GM18907 (cell line): ENCODE measurements at regions not wholly inside any gene's neighbourhood (a gene's known extent, or its start where the extent isn't known, plus 50 kb on each side); places are given as distances from the start of the nearest gene placed in this dataset.

Experiments
- ATAC-seq: cut with Tn5 transposase; IDR thresholded peaks from one replicate; pipeline ENCODE4 v1.9.1; 2021; ENCODE audit warnings: mild to moderate bottlenecking, moderate library complexity; ENCODE audit not compliant: unreplicated experiment

- ATAC-seq: no peak
Observed at GRCh38 chr6:2469428-2469827, 224.0 kb upstream of the GMDS start.

DNA sequence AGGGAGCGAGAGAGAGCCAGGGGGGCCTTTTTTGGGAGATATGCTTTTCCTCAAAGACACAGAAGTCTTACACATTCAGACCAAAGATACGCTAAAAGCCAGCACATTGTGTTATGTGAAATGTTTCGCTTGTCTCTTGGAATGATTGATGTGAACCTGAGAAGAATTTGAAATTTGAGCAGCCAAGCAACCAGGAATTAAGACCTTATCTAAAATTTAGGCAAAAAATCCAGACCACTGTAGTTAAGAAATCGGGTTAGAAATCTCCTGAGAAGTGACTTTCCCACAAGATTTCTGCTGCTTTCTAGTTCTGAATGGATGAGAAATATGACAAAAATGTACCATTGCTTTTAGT, 223.2 kb upstream of the GMDS start:
- no peak for ATAC-seq

- ATAC-seq: no peak
Observed at GRCh38 chr6:2467929-2468600, 222.7 kb upstream of the GMDS start.

DNA sequence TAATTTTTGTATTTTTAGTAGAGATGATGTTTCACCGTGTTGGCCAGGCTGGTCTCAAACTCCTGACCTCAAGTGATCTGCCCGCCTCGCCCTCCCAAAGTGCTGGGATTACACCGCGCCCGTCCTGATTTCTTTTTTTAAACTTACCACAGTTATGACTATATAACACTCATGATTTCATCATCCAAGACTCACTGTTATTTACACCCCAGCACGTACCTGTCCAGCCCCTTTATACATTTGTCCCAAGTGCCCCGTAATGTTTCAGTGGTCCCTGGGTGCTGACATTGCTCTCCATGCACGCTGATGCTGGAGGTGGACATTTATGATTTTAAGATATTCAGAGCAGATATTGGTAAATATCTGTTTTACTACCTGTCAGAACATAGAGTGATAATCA, 219.9 kb upstream of the GMDS start:
- no peak for ATAC-seq

DNA sequence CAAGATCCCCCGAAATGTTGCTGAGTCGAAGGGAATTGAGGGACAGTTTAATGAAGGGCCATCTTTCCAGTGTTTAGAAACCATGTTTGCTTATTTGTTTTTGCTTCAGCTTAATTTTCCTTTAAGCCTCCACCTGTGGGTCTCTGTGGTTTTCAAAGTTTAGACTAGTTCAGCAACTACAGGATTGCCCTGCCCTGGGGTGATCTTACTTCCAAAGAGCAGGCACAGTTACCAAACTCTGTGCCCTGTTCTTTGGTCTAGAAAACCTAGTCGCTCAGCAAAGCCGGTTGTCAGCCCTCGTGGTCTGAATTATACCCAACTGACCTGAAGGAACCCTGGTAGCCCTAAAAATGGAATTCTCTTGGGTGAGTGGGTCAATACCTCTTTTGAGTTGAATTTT, 219.2 kb upstream of the GMDS start:
- no peak for ATAC-seq

DNA sequence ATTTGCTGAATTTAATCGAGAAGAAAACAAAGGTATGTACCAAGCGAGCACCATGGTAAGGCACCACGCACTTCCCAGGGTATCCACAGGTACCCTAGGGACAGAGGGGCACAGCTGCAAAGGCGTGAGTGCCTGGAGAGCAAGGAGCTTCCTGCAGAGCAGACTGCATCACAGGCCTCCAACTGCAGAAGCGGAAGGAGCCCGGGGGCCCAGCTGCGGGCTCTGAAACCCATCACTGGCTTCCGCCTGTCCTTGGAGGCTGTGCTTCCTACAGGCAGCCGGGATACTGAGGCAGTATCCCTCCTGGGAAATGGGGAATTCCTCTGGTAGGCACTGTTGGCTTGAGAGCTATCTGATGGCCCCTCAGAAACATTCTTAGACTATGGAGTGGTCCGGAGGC, 217.4 kb upstream of the GMDS start:
- no peak for ATAC-seq

DNA sequence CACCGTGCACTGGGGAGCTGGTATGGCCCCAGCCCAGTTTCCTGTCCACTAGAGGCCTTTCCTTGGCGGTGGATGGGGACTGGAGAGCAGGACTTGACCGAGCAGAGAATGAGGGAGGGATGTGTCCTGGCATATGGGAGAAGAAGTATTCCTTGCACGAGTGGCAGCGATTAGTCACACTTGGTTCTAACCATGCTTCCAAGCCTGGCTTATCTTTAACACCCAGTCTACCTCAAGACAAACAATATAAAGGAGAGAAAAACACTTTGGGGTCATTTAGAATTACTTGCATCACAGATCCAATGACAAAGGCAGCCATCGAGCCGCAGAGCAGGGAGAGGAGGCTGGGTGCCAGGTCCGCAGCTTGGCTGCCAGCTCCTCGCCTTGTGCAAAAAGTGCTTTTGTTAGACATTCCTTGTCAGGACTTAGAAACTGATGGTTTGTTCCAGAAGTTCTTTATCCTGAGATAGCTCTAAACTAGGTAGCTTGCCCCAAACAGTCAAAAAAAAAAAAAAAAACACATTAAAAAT, 214.9 kb upstream of the GMDS start:
- ATAC-seq: no peak

GRCh38 chr6:2454180-2454579, 208.8 kb upstream of the GMDS start:
- no peak for ATAC-seq

- no peak for ATAC-seq
Observed at GRCh38 chr6:2450546-2450945, 205.1 kb upstream of the GMDS start.

GRCh38 chr6:2449572-2449940, 204.2 kb upstream of the GMDS start:
- no peak for ATAC-seq

DNA sequence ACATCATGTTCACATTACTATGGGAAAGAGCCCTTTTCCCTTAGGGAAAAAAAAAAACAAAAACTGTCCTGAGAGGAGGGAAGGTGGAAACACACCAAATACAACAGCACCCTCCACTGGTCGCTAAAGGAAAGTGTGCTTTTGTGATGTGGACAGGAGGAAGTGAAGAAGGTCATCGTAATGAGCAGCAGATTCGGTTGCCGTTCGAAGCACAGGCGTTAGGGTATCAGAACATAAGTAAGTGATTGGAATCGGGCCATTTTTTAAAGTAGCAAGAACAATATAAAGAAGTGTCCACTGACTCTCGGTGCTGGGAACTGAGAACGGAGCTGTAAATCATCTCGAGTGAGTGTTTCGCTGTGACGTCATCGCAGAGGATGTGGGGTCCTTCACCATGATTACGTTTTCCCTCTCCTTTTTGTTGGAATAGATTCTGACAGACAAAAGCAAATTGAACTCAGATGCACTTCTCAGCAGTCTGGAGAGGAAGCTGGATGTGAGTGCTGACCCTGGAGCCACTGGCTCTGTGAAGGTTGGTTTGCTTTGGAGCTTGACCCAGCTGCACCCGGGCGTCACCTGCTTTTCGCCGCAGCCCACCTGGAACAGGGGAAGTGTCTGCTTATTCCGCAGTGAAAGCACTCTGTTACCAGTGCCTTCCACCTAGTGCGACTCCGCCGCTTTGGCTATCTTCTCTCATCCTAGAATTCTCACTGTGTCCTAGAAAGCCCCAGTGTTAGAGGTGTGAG, 203.6 kb upstream of the GMDS start:
- no peak for ATAC-seq

DNA sequence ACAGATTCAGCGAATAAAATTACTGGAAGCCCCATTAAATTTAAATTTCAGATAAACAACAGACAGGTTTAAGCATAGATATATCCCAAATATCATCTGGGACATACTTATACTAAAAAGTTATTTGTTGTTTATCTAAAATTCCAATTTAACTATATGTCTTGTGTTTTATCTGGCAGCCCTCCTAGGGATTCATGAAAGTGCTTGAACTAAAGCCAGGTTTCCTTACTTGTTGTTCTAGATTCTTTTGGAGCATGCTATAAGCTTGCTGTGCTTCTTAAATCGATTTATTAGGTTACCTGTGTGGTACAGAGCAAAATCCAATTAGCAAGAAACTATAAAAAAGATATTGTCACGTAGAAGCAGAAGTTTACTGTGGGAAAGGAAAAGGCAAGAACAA, 202.5 kb upstream of the GMDS start:
- ATAC-seq: no peak

DNA sequence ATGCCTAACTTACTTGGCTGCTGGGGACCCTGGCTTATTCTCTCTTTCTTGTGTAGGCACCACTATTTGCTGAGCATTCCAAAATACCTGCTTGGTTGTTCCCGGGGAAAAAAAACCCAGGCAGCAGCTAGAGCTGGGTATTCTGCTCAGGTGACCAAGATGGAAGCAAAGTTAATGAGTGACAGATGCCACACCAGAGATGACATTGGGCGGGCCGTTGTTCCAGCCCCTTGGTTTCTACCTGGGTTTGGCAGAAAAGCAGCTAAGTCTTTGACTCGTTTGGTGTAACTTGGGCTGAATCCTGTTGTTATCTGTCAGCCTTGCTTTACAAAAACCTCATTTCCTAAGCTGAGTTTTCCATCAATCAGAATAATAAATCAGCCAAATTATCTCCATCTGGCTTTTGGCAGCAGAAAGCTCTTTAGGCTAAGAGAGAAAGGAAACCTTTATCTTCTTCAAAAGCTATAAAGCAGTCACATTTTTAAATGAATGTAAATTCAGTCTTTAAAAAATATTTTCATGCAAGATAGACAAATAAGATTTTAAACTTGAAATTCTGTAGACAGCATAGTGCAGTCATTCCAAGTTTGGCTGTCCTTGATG, 202.0 kb upstream of the GMDS start:
- no peak for ATAC-seq

- no peak for ATAC-seq
Observed at GRCh38 chr6:2441601-2442475, 196.4 kb upstream of the GMDS start.

DNA sequence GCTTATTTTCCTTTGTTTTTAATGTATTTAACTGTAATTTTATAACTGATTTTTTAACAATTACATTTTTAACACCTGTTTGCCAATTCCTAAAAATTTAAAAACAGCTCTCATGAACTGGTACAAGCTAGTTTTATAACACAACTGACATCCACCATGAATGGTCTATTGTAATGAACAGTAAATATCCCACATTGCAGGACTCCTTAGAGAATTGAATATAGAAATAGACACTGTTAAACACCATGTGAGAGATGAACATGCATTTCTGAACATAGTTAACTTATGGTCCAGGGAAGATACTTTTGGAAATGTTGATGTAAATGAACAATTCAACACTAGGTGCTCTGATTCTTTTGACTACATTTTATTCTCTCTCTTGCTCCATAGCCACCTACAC, 195.1 kb upstream of the GMDS start:
- ATAC-seq: no peak

- no peak for ATAC-seq
Observed at GRCh38 chr6:2439632-2440031, 194.2 kb upstream of the GMDS start.

- ATAC-seq: no peak
Observed at GRCh38 chr6:2439082-2439481, 193.7 kb upstream of the GMDS start.

GRCh38 chr6:2436410-2437154, 191.2 kb upstream of the GMDS start:
- ATAC-seq: no peak

- ATAC-seq: no peak
Observed at GRCh38 chr6:2435323-2435722, 189.9 kb upstream of the GMDS start.

GRCh38 chr6:2434912-2435311, 189.5 kb upstream of the GMDS start:
- no peak for ATAC-seq

DNA sequence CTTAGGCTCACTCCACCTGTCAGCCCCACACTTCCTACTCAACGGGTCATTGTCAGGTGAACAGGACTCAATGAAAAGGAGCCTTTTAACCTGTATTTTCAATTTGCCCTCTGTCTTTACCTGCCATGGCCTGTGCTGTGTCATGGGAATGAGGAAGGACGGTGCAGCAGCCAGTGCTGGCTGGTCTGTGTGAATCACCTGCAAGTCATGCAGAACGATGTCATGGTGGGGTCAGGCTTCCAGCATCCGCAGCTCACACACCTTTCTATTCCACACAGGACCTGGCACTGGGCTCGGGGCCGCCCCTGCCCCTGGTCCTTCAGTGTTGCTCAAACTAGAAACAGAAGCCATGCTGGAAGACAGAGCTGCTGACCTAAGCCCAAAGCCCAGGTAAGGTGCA, 188.7 kb upstream of the GMDS start:
- no peak for ATAC-seq
